ENCODE measurements at regions not wholly inside any gene's neighbourhood (a gene's known extent, or its start where the extent isn't known, plus 50 kb on each side); places are given as distances from the start of the nearest gene placed in this dataset.

DNA sequence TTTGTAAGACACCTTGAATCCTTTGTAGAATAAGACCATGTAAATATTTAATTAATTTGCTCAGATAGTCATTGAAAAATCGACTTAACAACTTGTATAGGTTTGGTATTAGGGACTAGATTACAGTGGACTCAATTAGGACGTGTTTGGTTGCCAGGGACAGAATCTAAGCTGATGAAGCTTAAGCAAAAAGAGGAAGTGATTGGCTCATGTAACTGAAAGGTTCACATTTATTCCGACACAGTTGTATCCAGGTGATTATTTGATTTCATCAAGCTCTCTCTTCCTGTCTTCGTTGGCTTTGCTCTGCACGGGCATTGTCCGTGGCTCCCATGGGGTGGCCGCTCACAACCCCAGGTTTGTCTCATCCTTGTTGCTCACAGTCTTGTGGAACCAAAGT is 146.4 kb downstream of the C11orf91 start:
- TF ChIP-seq, protein P1, sequence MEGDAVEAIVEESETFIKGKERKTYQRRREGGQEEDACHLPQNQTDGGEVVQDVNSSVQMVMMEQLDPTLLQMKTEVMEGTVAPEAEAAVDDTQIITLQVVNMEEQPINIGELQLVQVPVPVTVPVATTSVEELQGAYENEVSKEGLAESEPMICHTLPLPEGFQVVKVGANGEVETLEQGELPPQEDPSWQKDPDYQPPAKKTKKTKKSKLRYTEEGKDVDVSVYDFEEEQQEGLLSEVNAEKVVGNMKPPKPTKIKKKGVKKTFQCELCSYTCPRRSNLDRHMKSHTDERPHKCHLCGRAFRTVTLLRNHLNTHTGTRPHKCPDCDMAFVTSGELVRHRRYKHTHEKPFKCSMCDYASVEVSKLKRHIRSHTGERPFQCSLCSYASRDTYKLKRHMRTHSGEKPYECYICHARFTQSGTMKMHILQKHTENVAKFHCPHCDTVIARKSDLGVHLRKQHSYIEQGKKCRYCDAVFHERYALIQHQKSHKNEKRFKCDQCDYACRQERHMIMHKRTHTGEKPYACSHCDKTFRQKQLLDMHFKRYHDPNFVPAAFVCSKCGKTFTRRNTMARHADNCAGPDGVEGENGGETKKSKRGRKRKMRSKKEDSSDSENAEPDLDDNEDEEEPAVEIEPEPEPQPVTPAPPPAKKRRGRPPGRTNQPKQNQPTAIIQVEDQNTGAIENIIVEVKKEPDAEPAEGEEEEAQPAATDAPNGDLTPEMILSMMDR (IDR thresholded peaks at IDR 0.05): no peak
- TF ChIP-seq POLR2A (IDR thresholded peaks at IDR 0.05): no peak

All from body of pancreas (tissue), 4 donors.